ENCODE measurements at regions not wholly inside any gene's neighbourhood (a gene's known extent, or its start where the extent isn't known, plus 50 kb on each side); places are given as distances from the start of the nearest gene placed in this dataset.

- no peak for DNase-seq
- intact Hi-C loops (cut with micrococcal nuclease; ENCODE audit: unreplicated experiment), result no loop called here
- Mint-ChIP-seq H3K9me3 (ENCODE audit: low read depth, unreplicated experiment) (no peaks in the 10 kb centered on the region), H3K27me3 (ENCODE audit: unreplicated experiment) (no peaks in the 10 kb centered on the region), H3K36me3 (ENCODE audit: insufficient read depth, unreplicated experiment) (no peaks in the 10 kb centered on the region), H3K4me3 (ENCODE audit: low read depth, unreplicated experiment) (no peak overlapping the region), H3K27ac (ENCODE audit: unreplicated experiment) (no peak overlapping the region), H3K4me1 (ENCODE audit: low read depth, unreplicated experiment) (no peaks in the 10 kb centered on the region)
- CTCF ChIA-PET, result no interaction called here
- no TSS peak for BruUV-seq (replicated peaks)
- TF ChIP-seq CTCF (IDR thresholded peaks at IDR 0.05; ENCODE audit: unreplicated experiment), result no peak
Measured at GRCh38 chr9:78778318-78778717, 481.4 kb downstream of the PSAT1 start.

- no TSS peak for BruUV-seq (replicated peaks)
- TF ChIP-seq CTCF (IDR thresholded peaks at IDR 0.05; ENCODE audit: unreplicated experiment), result no peak
- Mint-ChIP-seq H3K27ac (ENCODE audit: unreplicated experiment) (no peak overlapping the region), H3K36me3 (ENCODE audit: insufficient read depth, unreplicated experiment) (no peaks in the 10 kb centered on the region), H3K27me3 (ENCODE audit: unreplicated experiment) (no peaks in the 10 kb centered on the region), H3K9me3 (ENCODE audit: low read depth, unreplicated experiment) (peaks cover 1% of the 10 kb centered on the region), H3K4me1 (ENCODE audit: low read depth, unreplicated experiment) (no peaks in the 10 kb centered on the region), H3K4me3 (ENCODE audit: low read depth, unreplicated experiment) (no peak overlapping the region)
- no peak for DNase-seq
- intact Hi-C loops (cut with micrococcal nuclease; ENCODE audit: unreplicated experiment), result no loop called here
- CTCF ChIA-PET, result interaction anchor here (0.7 kb wide), 1 partner anchor 1451 kb away, joined by 3 read pairs; no protein-coding TSS in a partner anchor
Measured at GRCh38 chr9:78778861-78779374, 482.0 kb downstream of the PSAT1 start.

GRCh38 chr9:78781681-78782080, 484.8 kb downstream of the PSAT1 start:
- intact Hi-C loops (cut with micrococcal nuclease; ENCODE audit: unreplicated experiment), result no loop called here
- TF ChIP-seq CTCF (IDR thresholded peaks at IDR 0.05; ENCODE audit: unreplicated experiment), result no peak
- CTCF ChIA-PET, result no interaction called here
- no peaks in the 10 kb centered on the region for H3K36me3 Mint-ChIP-seq (ENCODE audit: insufficient read depth, unreplicated experiment)
- no TSS peak for BruUV-seq (replicated peaks)
- no peak overlapping the region for H3K27ac Mint-ChIP-seq (ENCODE audit: unreplicated experiment)
- peaks cover 2% of the 10 kb centered on the region for H3K9me3 Mint-ChIP-seq (ENCODE audit: low read depth, unreplicated experiment)
- no peak for DNase-seq
- H3K27me3 Mint-ChIP-seq (ENCODE audit: unreplicated experiment), result no peaks in the 10 kb centered on the region
- no peak overlapping the region for H3K4me3 Mint-ChIP-seq (ENCODE audit: low read depth, unreplicated experiment)
- no peaks in the 10 kb centered on the region for H3K4me1 Mint-ChIP-seq (ENCODE audit: low read depth, unreplicated experiment)

GRCh38 chr9:78782234-78782633, 485.3 kb downstream of the PSAT1 start:
- Mint-ChIP-seq H3K36me3 (ENCODE audit: insufficient read depth, unreplicated experiment) (no peaks in the 10 kb centered on the region), H3K27ac (ENCODE audit: unreplicated experiment) (no peak overlapping the region), H3K4me3 (ENCODE audit: low read depth, unreplicated experiment) (no peak overlapping the region), H3K4me1 (ENCODE audit: low read depth, unreplicated experiment) (no peaks in the 10 kb centered on the region), H3K9me3 (ENCODE audit: low read depth, unreplicated experiment) (peaks cover 2% of the 10 kb centered on the region), H3K27me3 (ENCODE audit: unreplicated experiment) (no peaks in the 10 kb centered on the region)
- no peak for DNase-seq
- CTCF ChIA-PET, result no interaction called here
- TF ChIP-seq CTCF (IDR thresholded peaks at IDR 0.05; ENCODE audit: unreplicated experiment), result no peak
- BruUV-seq (replicated peaks), result no TSS peak
- intact Hi-C loops (cut with micrococcal nuclease; ENCODE audit: unreplicated experiment), result no loop called here
